Nephron progenitor cell (in vitro differentiated cells): ENCODE measurements at regions not wholly inside any gene's neighbourhood (a gene's known extent, or its start where the extent isn't known, plus 50 kb on each side); places are given as distances from the start of the nearest gene placed in this dataset.

ENCODE experiments used
- DNase-seq: peaks from one replicate; pipeline ENCODE4 v3.0.0; 2021
- H3K27ac Mint-ChIP-seq: 2 replicates; pipeline ENCODE4 v1.8.0; 2021; ENCODE audit warnings: mild to moderate bottlenecking, moderate library complexity, mixed read lengths
- H3K27me3 Mint-ChIP-seq: 2 replicates; pipeline ENCODE4 v1.8.0; 2021; ENCODE audit warnings: mild to moderate bottlenecking, low read depth, mixed read lengths; ENCODE audit not compliant: poor library complexity
- H3K36me3 Mint-ChIP-seq: 2 replicates; pipeline ENCODE4 v1.8.0; 2021; ENCODE audit warnings: low read depth, mixed read lengths
- H3K4me1 Mint-ChIP-seq: 2 replicates; pipeline ENCODE4 v1.8.0; 2021; ENCODE audit warnings: mixed read lengths
- H3K4me3 Mint-ChIP-seq: 2 replicates; pipeline ENCODE4 v1.8.0; 2021; ENCODE audit warnings: mild to moderate bottlenecking, moderate library complexity, mixed read lengths
- H3K9me3 Mint-ChIP-seq: 2 replicates; pipeline ENCODE4 v1.8.0; 2021; ENCODE audit warnings: mild to moderate bottlenecking, moderate library complexity, mixed read lengths
- CTCF ChIP-seq: fragments of 200-600 bp; sonication (generic); IDR thresholded peaks from 2 replicates; pipeline ENCODE4 v1.5.0; 2021; ENCODE audit warnings: antibody characterized with exemption

- TF ChIP-seq CTCF, result no peak
- Mint-ChIP-seq H3K36me3 (no peaks in the 10 kb centered on the region), H3K4me3 (no peak overlapping the region)
Measured at GRCh38 chr9:80094176-80094771, 522.5 kb downstream of the TLE4 start.

GRCh38 chr9:80093695-80094094 lies 521.9 kb downstream of the TLE4 start:
- Mint-ChIP-seq H3K4me1 (no peaks in the 10 kb centered on the region), H3K27ac (no peak overlapping the region), H3K9me3 (no peaks in the 10 kb centered on the region), H3K27me3 (no peaks in the 10 kb centered on the region), H3K4me3 (no peak overlapping the region), H3K36me3 (no peaks in the 10 kb centered on the region)
- no peak for TF ChIP-seq CTCF
- no peak for DNase-seq

More at GRCh38 chr9:80094176-80094771, 522.5 kb downstream of the TLE4 start:
- no peak overlapping the region for H3K27ac Mint-ChIP-seq
- no peaks in the 10 kb centered on the region for H3K4me1 Mint-ChIP-seq
- DNase-seq, result no peak
- no peaks in the 10 kb centered on the region for H3K27me3 Mint-ChIP-seq
- H3K9me3 Mint-ChIP-seq, result no peaks in the 10 kb centered on the region

- no peak for DNase-seq
- no peaks in the 10 kb centered on the region for H3K27me3 Mint-ChIP-seq
- no peaks in the 10 kb centered on the region for H3K36me3 Mint-ChIP-seq
- TF ChIP-seq CTCF, result no peak
- no peaks in the 10 kb centered on the region for H3K9me3 Mint-ChIP-seq
- no peak overlapping the region for H3K27ac Mint-ChIP-seq
- no peaks in the 10 kb centered on the region for H3K4me1 Mint-ChIP-seq
- no peak overlapping the region for H3K4me3 Mint-ChIP-seq
Measured at GRCh38 chr9:80091526-80091925, 519.8 kb downstream of the TLE4 start.

GRCh38 chr9:80090317-80090716 lies 518.6 kb downstream of the TLE4 start:
- H3K36me3 Mint-ChIP-seq, result no peaks in the 10 kb centered on the region
- H3K27me3 Mint-ChIP-seq, result no peaks in the 10 kb centered on the region
- no peak for TF ChIP-seq CTCF
- H3K4me1 Mint-ChIP-seq, result no peaks in the 10 kb centered on the region
- H3K4me3 Mint-ChIP-seq, result no peak overlapping the region
- no peak for DNase-seq
- H3K27ac Mint-ChIP-seq, result no peak overlapping the region
- no peaks in the 10 kb centered on the region for H3K9me3 Mint-ChIP-seq

- Mint-ChIP-seq H3K9me3 (peaks cover 4% of the 10 kb centered on the region), H3K4me3 (no peak overlapping the region), H3K36me3 (no peaks in the 10 kb centered on the region), H3K27ac (no peak overlapping the region), H3K27me3 (no peaks in the 10 kb centered on the region), H3K4me1 (no peaks in the 10 kb centered on the region)
- no peak for TF ChIP-seq CTCF
- DNase-seq, result no peak
Measured at GRCh38 chr9:80086822-80087345, 515.1 kb downstream of the TLE4 start.

GRCh38 chr9:80086386-80086785 lies 514.6 kb downstream of the TLE4 start:
- peaks cover 6% of the 10 kb centered on the region for H3K9me3 Mint-ChIP-seq
- H3K27ac Mint-ChIP-seq, result no peak overlapping the region
- H3K4me1 Mint-ChIP-seq, result no peaks in the 10 kb centered on the region
- DNase-seq, result no peak
- H3K27me3 Mint-ChIP-seq, result no peaks in the 10 kb centered on the region
- H3K4me3 Mint-ChIP-seq, result no peak overlapping the region
- H3K36me3 Mint-ChIP-seq, result no peaks in the 10 kb centered on the region
- no peak for TF ChIP-seq CTCF
